Ovary (tissue), 3 donors: ENCODE measurements at regions not wholly inside any gene's neighbourhood (a gene's known extent, or its start where the extent isn't known, plus 50 kb on each side); places are given as distances from the start of the nearest gene placed in this dataset.

Experiments
- CTCF ChIP-seq, 3 donors: fragments of 450-650 bp in 2 of 3; fragments of 200-600 bp in 1 of 3; IDR thresholded peaks; one replicate each; pipeline versions ENCODE4 v1.5.1 to v1.8.0; 2016 to 2022; ENCODE audit warnings: antibody characterized with exemption in 3 of 3, mild to moderate bottlenecking in 1 of 3
- POLR2A ChIP-seq: fragments of 450-650 bp; IDR thresholded peaks from one replicate; pipeline ENCODE4 v1.6.1; 2017; ENCODE audit warnings: antibody characterized with exemption, mild to moderate bottlenecking, moderate library complexity
- donor health status: DM: no; HTN: no; CAD: no.

- no peak for TF ChIP-seq CTCF (IDR thresholded peaks at IDR 0.05)
- TF ChIP-seq POLR2A: no peak
Observed at GRCh38 chr5:35362772-35363171, 132.5 kb upstream of the PRLR start.
